ENCODE measurements at regions not wholly inside any gene's neighbourhood (a gene's known extent, or its start where the extent isn't known, plus 50 kb on each side); places are given as distances from the start of the nearest gene placed in this dataset.
"Not testable (repeated sequence)": the region's sequence is repeated elsewhere in the genome, so short reads cannot be mapped to it uniquely, and the experiment has no call there.

GRCh38 chr14:105588236-105588860 is 62.0 kb downstream of the TMEM121 start:
- no peaks in the 10 kb centered on the region for H3K27me3 ChIP-seq (ENCODE audit: control insufficient read depth, insufficient read depth, low read length)
- H3K36me3 ChIP-seq (ENCODE audit: control insufficient read depth, insufficient read depth, low read length), result no peaks in the 10 kb centered on the region
- no peak for DNase-seq (ENCODE audit: low read depth)
- TF ChIP-seq, protein P1, sequence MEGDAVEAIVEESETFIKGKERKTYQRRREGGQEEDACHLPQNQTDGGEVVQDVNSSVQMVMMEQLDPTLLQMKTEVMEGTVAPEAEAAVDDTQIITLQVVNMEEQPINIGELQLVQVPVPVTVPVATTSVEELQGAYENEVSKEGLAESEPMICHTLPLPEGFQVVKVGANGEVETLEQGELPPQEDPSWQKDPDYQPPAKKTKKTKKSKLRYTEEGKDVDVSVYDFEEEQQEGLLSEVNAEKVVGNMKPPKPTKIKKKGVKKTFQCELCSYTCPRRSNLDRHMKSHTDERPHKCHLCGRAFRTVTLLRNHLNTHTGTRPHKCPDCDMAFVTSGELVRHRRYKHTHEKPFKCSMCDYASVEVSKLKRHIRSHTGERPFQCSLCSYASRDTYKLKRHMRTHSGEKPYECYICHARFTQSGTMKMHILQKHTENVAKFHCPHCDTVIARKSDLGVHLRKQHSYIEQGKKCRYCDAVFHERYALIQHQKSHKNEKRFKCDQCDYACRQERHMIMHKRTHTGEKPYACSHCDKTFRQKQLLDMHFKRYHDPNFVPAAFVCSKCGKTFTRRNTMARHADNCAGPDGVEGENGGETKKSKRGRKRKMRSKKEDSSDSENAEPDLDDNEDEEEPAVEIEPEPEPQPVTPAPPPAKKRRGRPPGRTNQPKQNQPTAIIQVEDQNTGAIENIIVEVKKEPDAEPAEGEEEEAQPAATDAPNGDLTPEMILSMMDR (IDR thresholded peaks at IDR 0.05; ENCODE audit: insufficient read depth, low read length, poor library complexity, severe bottlenecking), result no peak
- H3K4me3 ChIP-seq (ENCODE audit: low read depth, low read length), result no peak overlapping the region

- Histone ChIP-seq H3K4me3 (ENCODE audit: low read depth, low read length) (no peak overlapping the region), H3K36me3 (ENCODE audit: control insufficient read depth, insufficient read depth, low read length) (no peaks in the 10 kb centered on the region), H3K27me3 (ENCODE audit: control insufficient read depth, insufficient read depth, low read length) (no peaks in the 10 kb centered on the region)
- TF ChIP-seq, protein P1 (IDR thresholded peaks at IDR 0.05; ENCODE audit: insufficient read depth, low read length, poor library complexity, severe bottlenecking), result no peak
- no peak for DNase-seq (ENCODE audit: low read depth)
Observed at GRCh38 chr14:105589161-105589925, 63.0 kb downstream of the TMEM121 start.

DNA sequence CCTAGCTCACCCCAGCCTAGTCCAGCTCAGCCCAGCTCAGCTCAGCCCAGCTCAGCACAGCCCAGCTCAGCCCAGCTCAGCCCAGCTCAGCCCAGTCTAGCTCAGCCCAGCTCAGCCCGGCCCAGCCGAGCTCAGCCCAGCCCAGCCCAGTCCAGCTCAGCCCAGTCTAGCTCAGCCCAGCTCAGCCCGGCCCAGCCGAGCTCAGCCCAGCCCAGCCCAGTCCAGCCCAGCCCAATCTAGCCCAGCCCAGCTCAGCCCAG is 63.5 kb downstream of the TMEM121 start:
- not testable (repeated sequence) for H3K36me3 ChIP-seq (ENCODE audit: control insufficient read depth, insufficient read depth, low read length); DNase-seq (ENCODE audit: low read depth); H3K4me3 ChIP-seq (ENCODE audit: low read depth, low read length); H3K27me3 ChIP-seq (ENCODE audit: control insufficient read depth, insufficient read depth, low read length)

- Histone ChIP-seq H3K36me3 (ENCODE audit: control insufficient read depth, insufficient read depth, low read length) (no peaks in the 10 kb centered on the region), H3K27me3 (ENCODE audit: control insufficient read depth, insufficient read depth, low read length) (no peaks in the 10 kb centered on the region), H3K4me3 (ENCODE audit: low read depth, low read length) (no peak overlapping the region)
- TF ChIP-seq, protein P1 (IDR thresholded peaks at IDR 0.05; ENCODE audit: insufficient read depth, low read length, poor library complexity, severe bottlenecking), result no peak
- no peak for DNase-seq (ENCODE audit: low read depth)
Observed at GRCh38 chr14:105591052-105591451, 64.7 kb downstream of the TMEM121 start.

- H3K4me3 ChIP-seq (ENCODE audit: low read depth, low read length); DNase-seq (ENCODE audit: low read depth); H3K36me3 ChIP-seq (ENCODE audit: control insufficient read depth, insufficient read depth, low read length); H3K27me3 ChIP-seq (ENCODE audit: control insufficient read depth, insufficient read depth, low read length): not testable (repeated sequence)
Observed at GRCh38 chr14:105591792-105592341, 65.5 kb downstream of the TMEM121 start.

DNA sequence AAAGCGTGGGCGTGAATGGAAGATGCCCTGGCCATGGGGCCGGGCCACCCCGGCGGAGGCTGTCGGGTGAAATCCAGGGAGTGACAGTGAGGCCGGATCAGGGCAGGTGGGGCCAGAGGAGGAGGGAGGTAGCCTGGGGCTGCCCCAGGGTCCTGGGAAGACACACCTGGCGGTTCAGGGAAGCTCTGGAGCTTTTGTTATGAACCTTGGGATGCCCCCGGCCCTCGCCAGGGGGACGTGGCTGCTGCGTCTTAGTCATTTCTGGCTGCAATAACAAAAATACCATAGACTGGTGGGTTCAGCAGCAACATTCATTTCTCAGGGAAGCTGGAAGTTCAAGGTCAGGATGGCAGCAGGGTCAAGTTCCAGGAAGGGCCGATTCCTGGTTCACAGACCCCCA is 66.3 kb downstream of the TMEM121 start:
- not testable (repeated sequence) for DNase-seq (ENCODE audit: low read depth); H3K4me3 ChIP-seq (ENCODE audit: low read depth, low read length); H3K27me3 ChIP-seq (ENCODE audit: control insufficient read depth, insufficient read depth, low read length); H3K36me3 ChIP-seq (ENCODE audit: control insufficient read depth, insufficient read depth, low read length)

- H3K27me3 ChIP-seq (ENCODE audit: control insufficient read depth, insufficient read depth, low read length); H3K36me3 ChIP-seq (ENCODE audit: control insufficient read depth, insufficient read depth, low read length); DNase-seq (ENCODE audit: low read depth); H3K4me3 ChIP-seq (ENCODE audit: low read depth, low read length): not testable (repeated sequence)
Observed at GRCh38 chr14:105595346-105595745, 69.0 kb downstream of the TMEM121 start.

DNA sequence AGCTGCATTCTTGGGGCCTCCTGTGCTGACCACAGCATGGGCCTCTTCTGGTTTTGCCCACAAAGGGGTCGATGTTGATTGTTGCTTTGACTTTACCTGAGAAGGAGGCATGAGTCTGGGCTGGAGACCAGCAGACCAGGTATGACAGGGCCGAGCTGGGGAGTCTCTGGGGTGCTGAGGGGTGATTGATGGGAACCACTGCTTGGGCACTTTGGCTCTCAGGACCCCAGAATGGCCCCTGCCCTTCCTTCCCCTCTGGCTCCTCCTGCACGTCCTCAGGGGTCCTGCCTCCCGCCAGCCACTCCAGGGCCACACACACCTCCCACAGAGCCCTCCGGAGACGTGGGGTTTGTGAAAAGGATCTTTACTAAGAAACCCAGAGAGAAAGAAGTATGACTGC is 70.0 kb downstream of the TMEM121 start:
- not testable (repeated sequence) for H3K27me3 ChIP-seq (ENCODE audit: control insufficient read depth, insufficient read depth, low read length); H3K36me3 ChIP-seq (ENCODE audit: control insufficient read depth, insufficient read depth, low read length); DNase-seq (ENCODE audit: low read depth); H3K4me3 ChIP-seq (ENCODE audit: low read depth, low read length)

DNA sequence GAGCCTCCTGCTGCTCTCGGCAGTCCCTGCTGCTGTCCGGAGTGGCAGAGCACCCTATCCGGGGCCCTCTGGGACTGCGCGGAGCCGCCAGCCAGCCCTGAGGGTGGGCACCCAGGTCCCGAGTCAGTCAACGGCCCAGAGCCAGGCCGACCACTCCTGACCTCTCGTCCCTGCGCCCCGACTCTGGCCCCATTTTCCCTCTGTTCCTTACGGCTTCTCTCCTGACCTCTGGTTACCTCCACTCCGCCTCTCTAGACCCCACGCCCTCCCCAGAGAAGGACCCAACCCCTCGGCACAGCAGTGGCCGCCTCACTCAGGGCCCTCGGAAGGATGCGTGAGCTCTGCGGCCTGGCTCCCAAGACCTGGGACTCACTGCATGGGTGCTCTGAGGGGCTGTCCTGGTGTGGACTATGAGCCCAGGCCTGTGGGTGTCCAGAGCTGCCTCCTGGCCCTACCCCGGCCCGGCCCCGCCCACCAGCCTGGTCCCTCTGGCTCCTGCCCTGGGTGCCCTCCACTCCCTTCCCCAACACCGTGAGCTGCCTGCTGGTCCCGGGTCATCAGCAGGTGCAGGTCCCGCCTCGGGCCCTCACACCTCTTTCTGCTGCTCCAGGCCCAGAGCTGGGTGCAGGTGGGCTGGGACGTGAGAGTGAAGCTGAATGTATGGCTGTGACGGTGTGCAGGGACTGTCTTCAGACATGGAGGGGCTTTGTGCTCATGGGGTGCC is 71.8 kb downstream of the TMEM121 start:
- not testable (repeated sequence) for H3K27me3 ChIP-seq (ENCODE audit: control insufficient read depth, insufficient read depth, low read length); H3K4me3 ChIP-seq (ENCODE audit: low read depth, low read length); H3K36me3 ChIP-seq (ENCODE audit: control insufficient read depth, insufficient read depth, low read length); DNase-seq (ENCODE audit: low read depth)

DNA sequence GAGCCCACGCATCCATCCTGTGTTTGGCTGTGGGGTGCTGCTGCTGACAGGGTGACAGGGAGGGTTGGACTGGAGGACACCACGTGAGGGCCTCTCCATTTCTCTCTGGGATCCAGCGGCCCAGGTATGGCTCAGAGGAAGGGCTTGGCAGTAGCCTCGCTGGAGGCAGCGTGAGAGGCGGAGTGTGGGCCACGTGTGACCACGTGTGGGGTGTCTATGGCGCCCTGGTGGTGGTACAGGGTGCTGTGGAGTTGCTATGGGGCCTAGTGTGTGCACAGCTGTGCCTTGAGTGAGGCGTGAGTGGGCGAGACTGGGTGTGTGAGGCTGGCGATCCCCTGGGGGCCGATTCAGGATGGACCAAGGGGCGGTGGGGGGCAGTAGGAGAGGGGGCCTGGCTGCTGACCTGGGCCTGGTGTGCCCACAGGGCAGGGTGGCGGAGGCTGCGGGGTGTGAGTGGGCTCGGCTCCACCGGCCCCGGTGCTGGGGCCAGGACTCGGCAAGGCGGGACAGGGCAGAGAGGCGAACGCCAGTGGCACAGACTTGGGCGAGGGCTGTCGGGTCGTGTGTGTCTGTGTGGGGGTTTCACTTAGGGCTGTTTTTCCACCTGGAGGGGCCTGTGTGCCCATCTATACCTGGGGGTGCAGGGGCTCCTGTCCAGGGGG is 72.7 kb downstream of the TMEM121 start:
- DNase-seq (ENCODE audit: low read depth); H3K4me3 ChIP-seq (ENCODE audit: low read depth, low read length); H3K36me3 ChIP-seq (ENCODE audit: control insufficient read depth, insufficient read depth, low read length); H3K27me3 ChIP-seq (ENCODE audit: control insufficient read depth, insufficient read depth, low read length): not testable (repeated sequence)
